SK-N-SH (cell line): ENCODE measurements at regions not wholly inside any gene's neighbourhood (a gene's known extent, or its start where the extent isn't known, plus 50 kb on each side); places are given as distances from the start of the nearest gene placed in this dataset.

Source experiments
- CTCF ChIA-PET: fragments of 300-600, 350-600 bp; formaldehyde crosslinking; extraction: SDS; loops from one replicate; lab custom pipeline; 2021; lab: Yijun Ruan, JAX
- POLR2A ChIA-PET: fragments of 350-600 bp; sonication (Branson Sonifier 250); formaldehyde crosslinking; extraction: SDS; loops from one replicate; lab custom pipeline; 2020; ENCODE audit warnings: antibody characterized with exemption, inconsistent platforms; lab: Yijun Ruan, JAX
- DNase-seq: peaks from one replicate; pipeline ENCODE4 v3.0.0; 2012
- H2AFZ ChIP-seq: fragments of 200-600 bp; sonication (generic); 2 replicates; pipeline ENCODE4 v1.8.1; 2016; ENCODE audit warnings: antibody characterized with exemption, mild to moderate bottlenecking, low read depth
- H3F3A ChIP-seq: fragments of 200-600 bp; sonication (generic); replicated peaks from 2 replicates; pipeline ENCODE3; 2016; ENCODE audit warnings: antibody characterized with exemption, mild to moderate bottlenecking; ENCODE audit not compliant: insufficient read depth
- H3K27ac ChIP-seq, 2 experiments: fragments of 200-500 bp in 1 of 2; fragments of 200-600 bp in 1 of 2; sonication (Bioruptor generic) in 1 of 2; sonication (generic), shearing (Covaris generic) in 1 of 2; 2 replicates each; pipeline versions ENCODE4 v1.5.1 to v1.6.1; 2014 to 2016; ENCODE audit warnings: low read depth in 2 of 2, inconsistent platforms in 1 of 2, low read length in 1 of 2, mild to moderate bottlenecking in 1 of 2, mixed read lengths in 1 of 2
- H3K27me3 ChIP-seq: fragments of 200-600 bp; sonication (generic), shearing (Covaris generic); 2 replicates; pipeline ENCODE4 v1.6.1; 2016; ENCODE audit warnings: mixed run types; ENCODE audit not compliant: insufficient read depth
- H3K36me3 ChIP-seq, 2 experiments: fragments of 200-500 bp in 1 of 2; fragments of 200-600 bp in 1 of 2; sonication (Bioruptor generic) in 1 of 2; sonication (generic) in 1 of 2; replicated peaks in 1 of 2; 2 replicates each; pipeline versions ENCODE3 to v1.5.1; 2014 to 2016; ENCODE audit warnings: low read length in 1 of 2, mild to moderate bottlenecking in 1 of 2; ENCODE audit not compliant: insufficient read depth in 2 of 2, control insufficient read depth in 1 of 2
- H3K4me1 ChIP-seq, 2 experiments: fragments of 200-500 bp in 1 of 2; fragments of 200-600 bp in 1 of 2; sonication (Bioruptor generic) in 1 of 2; sonication (generic), shearing (Covaris generic) in 1 of 2; 2 replicates each; pipeline versions ENCODE4 v1.5.1 to v1.6.1; 2014 to 2016; ENCODE audit warnings: low read depth in 1 of 2, low read length in 1 of 2, mixed run types in 1 of 2; ENCODE audit not compliant: insufficient read depth in 2 of 2, control insufficient read depth in 1 of 2
- H3K4me2 ChIP-seq: fragments of 200-600 bp; sonication (generic), shearing (Covaris generic); 2 replicates; pipeline ENCODE4 v1.6.1; 2017; ENCODE audit warnings: mixed run types
- H3K4me3 ChIP-seq, 2 experiments: fragments of 200-500 bp in 1 of 2; fragments of 200-600 bp in 1 of 2; sonication (Bioruptor generic) in 1 of 2; sonication (generic), shearing (Covaris generic) in 1 of 2; 2 replicates each; pipeline versions ENCODE4 v1.5.1 to v1.8.1; 2014 to 2016; ENCODE audit warnings: low read depth in 2 of 2, inconsistent platforms in 1 of 2, low read length in 1 of 2, mild to moderate bottlenecking in 1 of 2, mixed read lengths in 1 of 2, moderate library complexity in 1 of 2
- H3K79me2 ChIP-seq: fragments of 200-600 bp; sonication (generic); 2 replicates; pipeline ENCODE4 v1.8.1; 2017; ENCODE audit warnings: mild to moderate bottlenecking; ENCODE audit not compliant: insufficient read depth
- H3K9ac ChIP-seq: fragments of 200-600 bp; sonication (generic); 2 replicates; pipeline ENCODE4 v1.6.1; 2017; ENCODE audit warnings: mixed run types
- H3K9me2 ChIP-seq: fragments of 200-600 bp; sonication (generic); 2 replicates; pipeline ENCODE4 v1.6.1; 2017; ENCODE audit warnings: mixed run types
- H3K9me3 ChIP-seq: fragments of 200-600 bp; sonication (generic); 2 replicates; pipeline ENCODE4 v1.6.1; 2017; ENCODE audit warnings: mixed run types, mild to moderate bottlenecking, moderate library complexity
- H4K20me1 ChIP-seq: fragments of 200-600 bp; sonication (generic); 2 replicates; pipeline ENCODE4 v1.6.1; 2017; ENCODE audit warnings: mild to moderate bottlenecking, mixed run types; ENCODE audit not compliant: insufficient read depth
- CHD2 ChIP-seq: fragments of 150-350 bp; IDR thresholded peaks from 2 replicates; pipeline ENCODE4 v1.6.1; 2018; ENCODE audit warnings: low read length; ENCODE audit not compliant: partially characterized antibody
- EZH2phosphoT487 ChIP-seq: fragments of 200-600 bp; sonication (generic); IDR thresholded peaks from 2 replicates; pipeline ENCODE4 v1.6.1; 2017; ENCODE audit warnings: low read depth, mixed run types, mild to moderate bottlenecking, antibody characterized with exemption, moderate library complexity, borderline replicate concordance
- FOXM1 ChIP-seq: IDR thresholded peaks from 2 replicates; pipeline ENCODE4 v1.4.0; 2012; ENCODE audit warnings: low read depth, mild to moderate bottlenecking
- IRF3 ChIP-seq: fragments of 150-350 bp; IDR thresholded peaks from 2 replicates; pipeline ENCODE4 v1.6.1; 2016; ENCODE audit warnings: mild to moderate bottlenecking, low read depth, low read length
- JUND ChIP-seq: IDR thresholded peaks from 2 replicates; pipeline ENCODE4 v1.4.0; 2012
- NFIC ChIP-seq: IDR thresholded peaks from 2 replicates; pipeline ENCODE4 v1.4.0; 2012; ENCODE audit warnings: borderline replicate concordance
- PBX3 ChIP-seq: IDR thresholded peaks from 2 replicates; pipeline ENCODE4; 2012
- POLR2AphosphoS5 ChIP-seq: IDR thresholded peaks from 2 replicates; pipeline ENCODE4 v1.6.1; 2012; ENCODE audit warnings: low read depth, low read length
- SIN3A ChIP-seq: IDR thresholded peaks from 2 replicates; pipeline ENCODE4 v1.6.1; 2012; ENCODE audit warnings: low read depth, mild to moderate bottlenecking, low read length, moderate library complexity, borderline replicate concordance
- TAF1 ChIP-seq: IDR thresholded peaks from 2 replicates; pipeline ENCODE4 v1.6.1; 2012; ENCODE audit warnings: low read depth, mild to moderate bottlenecking, low read length, moderate library complexity, borderline replicate concordance
- TEAD4 ChIP-seq: IDR thresholded peaks from 2 replicates; pipeline ENCODE4 v1.4.0; 2012; ENCODE audit warnings: mild to moderate bottlenecking, borderline replicate concordance; ENCODE audit not compliant: insufficient read depth
- WGBS: methylation state at CpG from one replicate; pipeline ENCODE4 v1.1.6; 2017; ENCODE audit warnings: low lambda C conversion rate; 5-methylcytosine and 5-hydroxymethylcytosine counted together
- TF ChIP-seq, protein P1 (sequence below): IDR thresholded peaks from 2 replicates; pipeline ENCODE4 v1.4.0; 2012; ENCODE audit warnings: low read depth, borderline replicate concordance
- TF ChIP-seq, protein P2 (sequence below): fragments of 150-350 bp; IDR thresholded peaks from 2 replicates; pipeline ENCODE4 v1.6.1; 2017; ENCODE audit warnings: antibody characterized with exemption, low read length, low read depth, borderline replicate concordance

- H3K79me2 ChIP-seq, result no peaks in the 10 kb centered on the region
- H3K27ac ChIP-seq, result no peak overlapping the region
- no peak for DNase-seq
- no peaks in the 10 kb centered on the region for H3F3A ChIP-seq
- no peak overlapping the region for H3K4me2 ChIP-seq
- ChIA-PET POLR2A (no interaction called here), CTCF (interaction anchor here (1.0 to 7.1 kb wide), 7 partner anchors 11 to 291 kb away, joined by 3 to 107 read pairs (median 6); no protein-coding TSS in a partner anchor)
- no peaks in the 10 kb centered on the region for H3K4me1 ChIP-seq
- H3K9ac ChIP-seq, result no peak overlapping the region
- TF ChIP-seq JUND (no peak), NFIC (no peak), FOXM1 (no peak), POLR2AphosphoS5 (no peak), IRF3 (no peak), PBX3 (no peak), TEAD4 (no peak), EZH2phosphoT487 (no peak), CHD2 (no peak), TAF1 (no peak), SIN3A (no peak)
- TF ChIP-seq, protein P1, sequence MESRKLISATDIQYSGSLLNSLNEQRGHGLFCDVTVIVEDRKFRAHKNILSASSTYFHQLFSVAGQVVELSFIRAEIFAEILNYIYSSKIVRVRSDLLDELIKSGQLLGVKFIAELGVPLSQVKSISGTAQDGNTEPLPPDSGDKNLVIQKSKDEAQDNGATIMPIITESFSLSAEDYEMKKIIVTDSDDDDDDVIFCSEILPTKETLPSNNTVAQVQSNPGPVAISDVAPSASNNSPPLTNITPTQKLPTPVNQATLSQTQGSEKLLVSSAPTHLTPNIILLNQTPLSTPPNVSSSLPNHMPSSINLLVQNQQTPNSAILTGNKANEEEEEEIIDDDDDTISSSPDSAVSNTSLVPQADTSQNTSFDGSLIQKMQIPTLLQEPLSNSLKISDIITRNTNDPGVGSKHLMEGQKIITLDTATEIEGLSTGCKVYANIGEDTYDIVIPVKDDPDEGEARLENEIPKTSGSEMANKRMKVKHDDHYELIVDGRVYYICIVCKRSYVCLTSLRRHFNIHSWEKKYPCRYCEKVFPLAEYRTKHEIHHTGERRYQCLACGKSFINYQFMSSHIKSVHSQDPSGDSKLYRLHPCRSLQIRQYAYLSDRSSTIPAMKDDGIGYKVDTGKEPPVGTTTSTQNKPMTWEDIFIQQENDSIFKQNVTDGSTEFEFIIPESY, result no peak
- TF ChIP-seq, protein P2, sequence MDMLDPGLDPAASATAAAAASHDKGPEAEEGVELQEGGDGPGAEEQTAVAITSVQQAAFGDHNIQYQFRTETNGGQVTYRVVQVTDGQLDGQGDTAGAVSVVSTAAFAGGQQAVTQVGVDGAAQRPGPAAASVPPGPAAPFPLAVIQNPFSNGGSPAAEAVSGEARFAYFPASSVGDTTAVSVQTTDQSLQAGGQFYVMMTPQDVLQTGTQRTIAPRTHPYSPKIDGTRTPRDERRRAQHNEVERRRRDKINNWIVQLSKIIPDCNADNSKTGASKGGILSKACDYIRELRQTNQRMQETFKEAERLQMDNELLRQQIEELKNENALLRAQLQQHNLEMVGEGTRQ, result no peak
- H4K20me1 ChIP-seq, result no peaks in the 10 kb centered on the region
- H3K9me3 ChIP-seq, result no peaks in the 10 kb centered on the region
- WGBS, result 6% methylated on average over 9 of the region's 9 CpGs
- H3K9me2 ChIP-seq, result no peaks in the 10 kb centered on the region
- no peaks in the 10 kb centered on the region for H3K36me3 ChIP-seq
- H2AFZ ChIP-seq, result no peak overlapping the region
- peaks cover 16% of the 10 kb centered on the region; the same call in 1 of the 2 replicates for H3K27me3 ChIP-seq
- no peak overlapping the region for H3K4me3 ChIP-seq
Measured at GRCh38 chr6:159464816-159465215, 228.2 kb downstream of the SOD2 start.
